ENCODE measurements at regions not wholly inside any gene's neighbourhood (a gene's known extent, or its start where the extent isn't known, plus 50 kb on each side); places are given as distances from the start of the nearest gene placed in this dataset.

- H3K4me2 ChIP-seq, result peak overlapping the region; percentile 22; the same call in 1 of the 2 replicates
- no peak overlapping the region for H3K27ac ChIP-seq
- no peak overlapping the region for H3K9ac ChIP-seq
- H3K4me3 ChIP-seq (IDR thresholded peaks at IDR 0.05; ENCODE audit: insufficient read depth, low read depth, low read length), result no peak overlapping the region
- peak overlapping the region; percentile 45; the same call in 1 of the 2 replicates for H2AFZ ChIP-seq (ENCODE audit: low read depth)
- H3K4me1 ChIP-seq (ENCODE audit: low read depth, poor library complexity, severe bottlenecking), result peaks cover 41% of the 10 kb centered on the region
- no peaks in the 10 kb centered on the region for H3K79me2 ChIP-seq (ENCODE audit: insufficient read depth, low read depth)
- no peaks in the 10 kb centered on the region for H3K36me3 ChIP-seq (ENCODE audit: insufficient read depth)
- no peaks in the 10 kb centered on the region for H4K20me1 ChIP-seq (ENCODE audit: insufficient read depth)
- TF ChIP-seq, protein P1, sequence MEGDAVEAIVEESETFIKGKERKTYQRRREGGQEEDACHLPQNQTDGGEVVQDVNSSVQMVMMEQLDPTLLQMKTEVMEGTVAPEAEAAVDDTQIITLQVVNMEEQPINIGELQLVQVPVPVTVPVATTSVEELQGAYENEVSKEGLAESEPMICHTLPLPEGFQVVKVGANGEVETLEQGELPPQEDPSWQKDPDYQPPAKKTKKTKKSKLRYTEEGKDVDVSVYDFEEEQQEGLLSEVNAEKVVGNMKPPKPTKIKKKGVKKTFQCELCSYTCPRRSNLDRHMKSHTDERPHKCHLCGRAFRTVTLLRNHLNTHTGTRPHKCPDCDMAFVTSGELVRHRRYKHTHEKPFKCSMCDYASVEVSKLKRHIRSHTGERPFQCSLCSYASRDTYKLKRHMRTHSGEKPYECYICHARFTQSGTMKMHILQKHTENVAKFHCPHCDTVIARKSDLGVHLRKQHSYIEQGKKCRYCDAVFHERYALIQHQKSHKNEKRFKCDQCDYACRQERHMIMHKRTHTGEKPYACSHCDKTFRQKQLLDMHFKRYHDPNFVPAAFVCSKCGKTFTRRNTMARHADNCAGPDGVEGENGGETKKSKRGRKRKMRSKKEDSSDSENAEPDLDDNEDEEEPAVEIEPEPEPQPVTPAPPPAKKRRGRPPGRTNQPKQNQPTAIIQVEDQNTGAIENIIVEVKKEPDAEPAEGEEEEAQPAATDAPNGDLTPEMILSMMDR (conservative IDR thresholded peaks at IDR 0.05; ENCODE audit: low read depth, low read length), result peak; percentile 60
- H3K27me3 ChIP-seq (ENCODE audit: insufficient read depth, low read depth), result no peaks in the 10 kb centered on the region
Measured at GRCh38 chr6:90393232-90393884, 96.7 kb upstream of the BACH2 start.

- Histone ChIP-seq H4K20me1 (ENCODE audit: insufficient read depth) (no peaks in the 10 kb centered on the region), H3K79me2 (ENCODE audit: insufficient read depth, low read depth) (no peaks in the 10 kb centered on the region), H3K4me2 (no peak overlapping the region), H3K27me3 (ENCODE audit: insufficient read depth, low read depth) (no peaks in the 10 kb centered on the region), H2AFZ (ENCODE audit: low read depth) (no peak overlapping the region), H3K4me1 (ENCODE audit: low read depth, poor library complexity, severe bottlenecking) (peaks cover 42% of the 10 kb centered on the region), H3K4me3 (IDR thresholded peaks at IDR 0.05; ENCODE audit: insufficient read depth, low read depth, low read length) (no peak overlapping the region), H3K27ac (no peak overlapping the region), H3K36me3 (ENCODE audit: insufficient read depth) (no peaks in the 10 kb centered on the region), H3K9ac (no peak overlapping the region)
- TF ChIP-seq, protein P1 (conservative IDR thresholded peaks at IDR 0.05; ENCODE audit: low read depth, low read length), result no peak
Measured at GRCh38 chr6:90390379-90390778, 93.7 kb upstream of the BACH2 start.

DNA sequence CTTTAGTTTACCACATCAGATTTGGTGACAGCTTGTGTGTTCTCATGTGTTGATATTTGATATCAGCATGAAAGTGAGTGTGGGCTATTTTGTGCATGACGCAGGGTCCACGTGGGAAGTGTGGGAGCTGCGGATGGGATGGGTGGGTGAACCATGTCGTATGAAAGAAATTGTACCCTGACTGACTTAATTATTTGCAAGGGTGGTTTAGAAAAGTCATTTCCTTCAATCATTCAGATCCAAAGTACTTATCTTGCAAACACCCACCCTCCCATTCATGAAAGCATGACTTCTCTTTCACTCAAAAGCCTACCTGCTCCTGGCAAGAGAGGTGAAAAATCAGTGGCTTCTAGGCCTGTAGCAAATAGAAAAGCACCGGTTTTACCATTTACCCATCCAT, 91.8 kb upstream of the BACH2 start:
- H3K79me2 ChIP-seq (ENCODE audit: insufficient read depth, low read depth), result no peaks in the 10 kb centered on the region
- peak overlapping the region; percentile 17; the same call in 1 of the 2 replicates for H3K4me2 ChIP-seq
- H3K9ac ChIP-seq, result no peak overlapping the region
- TF ChIP-seq, protein P1 (conservative IDR thresholded peaks at IDR 0.05; ENCODE audit: low read depth, low read length), result no peak
- peaks cover 35% of the 10 kb centered on the region for H3K4me1 ChIP-seq (ENCODE audit: low read depth, poor library complexity, severe bottlenecking)
- H4K20me1 ChIP-seq (ENCODE audit: insufficient read depth), result no peaks in the 10 kb centered on the region
- no peak overlapping the region for H3K4me3 ChIP-seq (IDR thresholded peaks at IDR 0.05; ENCODE audit: insufficient read depth, low read depth, low read length)
- no peak overlapping the region for H3K27ac ChIP-seq
- no peaks in the 10 kb centered on the region for H3K36me3 ChIP-seq (ENCODE audit: insufficient read depth)
- no peak overlapping the region for H2AFZ ChIP-seq (ENCODE audit: low read depth)
- H3K27me3 ChIP-seq (ENCODE audit: insufficient read depth, low read depth), result no peaks in the 10 kb centered on the region

DNA sequence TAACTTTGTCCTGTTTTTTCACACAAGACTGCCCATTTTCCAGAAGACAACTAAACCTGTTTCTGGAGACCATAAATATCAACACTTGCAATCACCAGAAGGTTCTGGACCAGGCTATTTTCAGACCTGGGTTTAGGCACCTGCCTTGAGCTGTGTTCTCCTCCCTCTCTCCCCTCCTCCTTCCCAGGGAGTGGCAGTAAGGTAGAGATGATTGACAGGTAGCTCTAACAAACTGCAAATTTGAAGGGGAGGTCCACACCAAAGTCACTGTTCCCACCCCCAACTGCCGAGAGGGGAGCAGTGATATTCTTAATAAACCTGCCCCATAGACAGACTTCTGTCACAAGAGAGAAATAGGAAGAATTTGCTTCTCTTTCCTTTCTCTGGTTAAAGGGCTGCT, 91.2 kb upstream of the BACH2 start:
- no peak overlapping the region for H3K27ac ChIP-seq
- no peaks in the 10 kb centered on the region for H3K36me3 ChIP-seq (ENCODE audit: insufficient read depth)
- no peak overlapping the region for H3K4me3 ChIP-seq (IDR thresholded peaks at IDR 0.05; ENCODE audit: insufficient read depth, low read depth, low read length)
- TF ChIP-seq, protein P1 (conservative IDR thresholded peaks at IDR 0.05; ENCODE audit: low read depth, low read length), result no peak
- H3K9ac ChIP-seq, result no peak overlapping the region
- H3K4me2 ChIP-seq, result peak overlapping the region; percentile 17; the same call in 1 of the 2 replicates
- no peaks in the 10 kb centered on the region for H3K79me2 ChIP-seq (ENCODE audit: insufficient read depth, low read depth)
- no peaks in the 10 kb centered on the region for H4K20me1 ChIP-seq (ENCODE audit: insufficient read depth)
- H3K4me1 ChIP-seq (ENCODE audit: low read depth, poor library complexity, severe bottlenecking), result peaks cover 29% of the 10 kb centered on the region
- H3K27me3 ChIP-seq (ENCODE audit: insufficient read depth, low read depth), result no peaks in the 10 kb centered on the region
- no peak overlapping the region for H2AFZ ChIP-seq (ENCODE audit: low read depth)
